ENCODE measurements at regions not wholly inside any gene's neighbourhood (a gene's known extent, or its start where the extent isn't known, plus 50 kb on each side); places are given as distances from the start of the nearest gene placed in this dataset.

GRCh38 chr20:57914205-57914604 lies 204.4 kb upstream of the PMEPA1 start:
- Histone ChIP-seq H4K20me1 (ENCODE audit: insufficient read depth) (no peaks in the 10 kb centered on the region), H2AFZ (ENCODE audit: low read depth, low read length, poor library complexity, severe bottlenecking) (no peak overlapping the region), H3K4me2 (ENCODE audit: low read length) (no peak overlapping the region), H3K36me3 (ENCODE audit: control insufficient read depth in 1 of 2, insufficient read depth in 2 of 2, low read length in 2 of 2) (no peaks in the 10 kb centered on the region), H3K9me2 (ENCODE audit: insufficient read depth) (no peaks in the 10 kb centered on the region), H3K4me3 (replicated peaks in 1 of 2; ENCODE audit: low read depth in 1 of 2, low read length in 2 of 2) (no peak overlapping the region), H3K4me1 (ENCODE audit: control insufficient read depth in 1 of 2, insufficient read depth in 2 of 2, low read length in 2 of 2) (no peaks in the 10 kb centered on the region), H3K27me3 (ENCODE audit: insufficient read depth, low read length) (peaks cover 56% of the 10 kb centered on the region), H3K9ac (ENCODE audit: low read length) (no peak overlapping the region), H3K79me2 (ENCODE audit: insufficient read depth, low read length) (no peaks in the 10 kb centered on the region), H3K27ac (ENCODE audit: low read depth, low read length) (no peak overlapping the region), H3K9me3 (ENCODE audit: control insufficient read depth in 1 of 2, insufficient read depth in 1 of 2, low read depth in 1 of 2, low read length in 2 of 2) (no peaks in the 10 kb centered on the region)
- ChIA-PET CTCF (no interaction called here), RAD21 (ENCODE audit: low non-redundant PET in 1 of 2, low total read pairs in 2 of 2, uncharacterized antibody in 2 of 2, unreplicated experiment in 2 of 2) (no interaction called here), POLR2A (no interaction called here)
- intact Hi-C loops (cut with micrococcal nuclease): no loop called here
- TF ChIP-seq ZFX (IDR thresholded peaks at IDR 0.05): no peak
- TF ChIP-seq EGR1 (IDR thresholded peaks at IDR 0.05; ENCODE audit: low read depth): no peak
- no peak for TF ChIP-seq REST (IDR thresholded peaks at IDR 0.05; ENCODE audit: low read depth)
- TF ChIP-seq POLR2A (IDR thresholded peaks at IDR 0.05; ENCODE audit: borderline replicate concordance, extremely low read depth, insufficient read depth, insufficient read length): no peak
- no peak for TF ChIP-seq ATF3 (IDR thresholded peaks at IDR 0.05)
- no peak for TF ChIP-seq TCF7L2 (IDR thresholded peaks at IDR 0.05; ENCODE audit: borderline replicate concordance, extremely low read depth, insufficient read depth, insufficient read length)
- no peak for TF ChIP-seq EZH2 (IDR thresholded peaks at IDR 0.05)
- no peak for TF ChIP-seq ZBTB33 (IDR thresholded peaks at IDR 0.05; ENCODE audit: extremely low read depth, insufficient replicate concordance, low read length)
- TF ChIP-seq SRF (IDR thresholded peaks at IDR 0.05; ENCODE audit: low read depth): no peak
- no peak for TF ChIP-seq EZH2phosphoT487 (IDR thresholded peaks at IDR 0.05; ENCODE audit: borderline replicate concordance)
- no peak for TF ChIP-seq YY1 (IDR thresholded peaks at IDR 0.05; ENCODE audit: extremely low read depth, insufficient replicate concordance, low read depth, low read length)
- no peak for TF ChIP-seq JUND (IDR thresholded peaks at IDR 0.05)
- TF ChIP-seq ELF1 (IDR thresholded peaks at IDR 0.05; ENCODE audit: borderline replicate concordance, low read depth): no peak
- TF ChIP-seq CTCF (IDR thresholded peaks at IDR 0.05 in 2 of 3, conservative IDR thresholded peaks at IDR 0.05 in 1 of 3; ENCODE audit: borderline replicate concordance in 1 of 3, insufficient read depth in 1 of 3, low read depth in 2 of 3, low read length in 2 of 3): no peak
- ATAC-seq (no peak), DNase-seq (ENCODE audit: low read depth, low spot score) (no peak)
- no TSS peak for BruUV-seq (replicated peaks)

All from HCT116 (cell line).